HG02973 (cell line): ENCODE measurements at regions not wholly inside any gene's neighbourhood (a gene's known extent, or its start where the extent isn't known, plus 50 kb on each side); places are given as distances from the start of the nearest gene placed in this dataset.

Experiments
- ATAC-seq: cut with Tn5 transposase; IDR thresholded peaks from one replicate; pipeline ENCODE4 v1.9.1; 2021; ENCODE audit warnings: moderate library complexity; ENCODE audit not compliant: unreplicated experiment

DNA sequence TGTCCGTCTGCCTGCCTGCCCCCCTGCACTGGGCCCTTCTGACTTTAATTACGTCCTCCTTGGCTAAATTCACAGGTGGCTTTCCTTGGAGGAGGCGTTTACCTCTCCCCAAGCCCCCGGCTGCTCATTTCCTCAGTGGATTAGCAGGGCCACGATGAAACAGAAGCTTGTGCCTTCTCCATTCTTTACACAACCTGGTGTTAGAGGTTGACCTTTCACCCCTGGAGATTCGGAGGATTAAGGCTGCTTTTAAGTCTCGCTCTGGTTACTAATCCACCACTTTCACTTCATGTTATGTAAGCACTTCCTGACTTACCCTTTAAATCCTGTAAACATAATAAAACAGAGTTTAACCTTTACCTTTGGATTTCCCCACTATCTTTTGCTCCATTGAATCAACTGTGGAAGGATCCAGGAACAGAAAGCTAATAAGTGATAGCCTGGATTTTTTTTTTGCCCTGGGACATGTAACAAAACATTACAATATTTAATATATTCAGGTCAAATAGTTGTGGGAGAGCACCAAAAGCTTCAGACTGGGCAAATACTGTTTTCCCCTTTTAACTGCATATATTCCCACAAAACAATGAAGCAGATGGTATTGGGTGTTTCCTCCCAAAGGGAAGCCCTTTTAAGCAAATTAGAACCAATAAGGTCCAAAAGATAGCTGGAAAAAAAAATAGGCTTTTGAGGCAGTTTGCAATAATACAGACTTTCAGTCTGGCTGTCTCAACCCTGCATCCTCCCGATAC, 370.2 kb downstream of the EN1 start:
- ATAC-seq, result no peak

- ATAC-seq, result no peak
These were observed 371.7 kb downstream of the EN1 start for GRCh38 chr2:118475622-118476205.

DNA sequence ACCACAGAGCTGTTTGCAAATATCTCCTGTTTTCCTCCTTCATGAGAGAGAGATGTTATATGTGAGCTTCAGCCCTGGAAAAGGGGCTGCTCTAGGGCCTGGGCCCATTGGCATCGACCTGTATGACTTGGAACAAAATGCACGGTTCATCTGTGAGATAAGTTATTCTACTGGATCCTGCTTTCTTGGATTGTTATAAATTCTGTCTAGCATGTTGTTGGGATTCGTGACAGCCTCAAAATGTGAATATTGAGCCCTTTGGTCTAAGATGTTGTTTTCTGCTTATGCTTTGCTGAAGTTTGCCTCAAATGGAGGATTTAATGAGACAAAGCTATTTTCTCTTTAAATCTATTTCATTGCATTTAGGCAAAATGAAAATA, 372.9 kb downstream of the EN1 start:
- ATAC-seq, result no peak

DNA sequence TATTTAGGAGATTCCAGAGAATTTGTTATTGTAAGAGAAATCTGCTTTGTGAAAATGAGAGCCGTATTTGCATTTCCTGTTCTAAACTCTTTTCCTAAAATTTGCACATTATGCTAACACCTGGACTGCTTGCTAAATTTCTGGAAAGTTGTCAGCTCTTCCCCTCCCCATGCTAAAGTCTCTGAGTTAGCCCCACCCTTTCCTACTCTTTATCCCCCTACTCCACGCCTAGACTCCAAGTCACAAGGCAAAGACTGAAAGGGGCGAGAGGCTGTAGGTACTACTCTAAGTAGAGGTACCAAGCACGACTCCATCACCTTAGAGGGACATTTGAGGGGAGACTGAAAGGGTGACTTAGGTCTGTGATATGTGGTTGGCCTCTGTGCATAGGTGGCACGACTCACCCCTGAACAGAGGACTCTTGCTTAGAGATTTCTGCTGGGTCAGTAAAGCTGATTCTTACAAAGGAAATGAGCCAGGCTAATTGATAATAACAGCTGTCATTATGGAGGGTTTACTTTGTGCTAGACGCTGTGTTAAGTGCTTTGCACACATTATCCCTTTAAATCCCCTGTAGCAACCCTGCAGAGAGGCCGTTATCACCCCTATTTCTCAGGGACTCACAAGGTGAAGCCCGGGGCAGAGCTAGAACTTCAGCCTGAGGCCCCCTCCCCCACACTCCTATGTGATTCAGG, 373.5 kb downstream of the EN1 start:
- ATAC-seq, result no peak

GRCh38 chr2:118473241-118473640, 374.2 kb downstream of the EN1 start:
- ATAC-seq, result no peak

- ATAC-seq, result no peak
These were observed 377.2 kb downstream of the EN1 start for GRCh38 chr2:118470297-118470696.

- no peak for ATAC-seq
These were observed 378.3 kb downstream of the EN1 start for GRCh38 chr2:118469103-118469502.

DNA sequence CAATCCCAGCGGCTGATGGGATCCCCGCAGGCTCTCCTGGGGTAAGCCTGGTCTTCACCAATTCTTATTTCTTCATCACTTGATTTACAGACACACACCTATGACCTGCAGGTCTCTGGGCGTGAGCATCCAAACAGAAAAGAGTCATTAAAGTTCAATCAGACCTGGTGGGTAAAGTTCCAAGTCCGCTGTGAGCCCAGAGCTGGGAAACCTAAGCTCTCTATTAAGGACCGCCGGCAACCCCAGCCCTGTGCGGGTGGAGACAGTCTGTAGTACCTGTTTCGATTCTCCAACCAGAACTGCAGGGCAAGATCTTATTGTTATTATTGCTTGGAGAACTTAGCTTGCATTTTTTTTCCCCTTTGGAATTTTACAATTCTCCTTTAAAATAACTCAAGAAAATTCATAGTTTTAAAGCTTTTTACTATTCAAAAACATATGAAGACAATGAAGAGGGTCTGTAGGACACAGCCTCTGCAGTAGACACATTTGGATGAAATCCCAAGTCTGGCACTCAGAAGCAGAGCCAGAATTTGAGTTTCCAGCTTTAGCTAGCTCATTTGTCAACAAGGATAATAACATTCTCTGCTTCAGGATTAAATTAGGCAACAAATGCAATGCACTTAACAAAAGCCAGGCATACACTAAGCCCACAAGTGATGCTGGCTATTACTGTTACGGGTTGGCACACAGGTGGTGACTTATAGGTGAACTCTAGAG, 376.4 kb downstream of the INSIG2 start:
- ATAC-seq, result no peak

DNA sequence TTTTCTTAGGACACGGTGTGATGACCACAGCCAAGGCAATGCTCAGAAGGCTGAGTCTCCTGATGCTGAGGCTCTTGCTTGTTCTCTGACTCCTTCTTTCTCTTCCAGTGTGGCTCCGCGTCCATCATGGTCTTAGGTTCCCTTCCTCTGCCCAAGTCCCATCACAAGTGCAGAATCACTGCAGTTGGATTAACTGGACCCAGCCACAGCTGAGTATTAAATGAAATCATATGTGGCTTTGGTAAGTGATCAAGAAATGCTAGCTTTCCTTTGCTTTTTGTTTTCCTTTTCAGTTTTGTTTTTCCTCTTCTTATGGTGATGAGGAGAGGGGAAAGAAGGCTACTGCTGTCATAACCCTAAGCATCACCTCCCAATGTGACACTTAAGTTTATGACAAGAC, 375.8 kb downstream of the INSIG2 start:
- no peak for ATAC-seq

- ATAC-seq, result no peak
These were observed 372.2 kb downstream of the INSIG2 start for GRCh38 chr2:118460425-118460824.

GRCh38 chr2:118459426-118459825, 371.2 kb downstream of the INSIG2 start:
- no peak for ATAC-seq

GRCh38 chr2:118457951-118458350, 369.7 kb downstream of the INSIG2 start:
- ATAC-seq, result no peak

GRCh38 chr2:118449401-118449800, 361.1 kb downstream of the INSIG2 start:
- no peak for ATAC-seq

- no peak for ATAC-seq
These were observed 355.3 kb downstream of the INSIG2 start for GRCh38 chr2:118443596-118443995.

DNA sequence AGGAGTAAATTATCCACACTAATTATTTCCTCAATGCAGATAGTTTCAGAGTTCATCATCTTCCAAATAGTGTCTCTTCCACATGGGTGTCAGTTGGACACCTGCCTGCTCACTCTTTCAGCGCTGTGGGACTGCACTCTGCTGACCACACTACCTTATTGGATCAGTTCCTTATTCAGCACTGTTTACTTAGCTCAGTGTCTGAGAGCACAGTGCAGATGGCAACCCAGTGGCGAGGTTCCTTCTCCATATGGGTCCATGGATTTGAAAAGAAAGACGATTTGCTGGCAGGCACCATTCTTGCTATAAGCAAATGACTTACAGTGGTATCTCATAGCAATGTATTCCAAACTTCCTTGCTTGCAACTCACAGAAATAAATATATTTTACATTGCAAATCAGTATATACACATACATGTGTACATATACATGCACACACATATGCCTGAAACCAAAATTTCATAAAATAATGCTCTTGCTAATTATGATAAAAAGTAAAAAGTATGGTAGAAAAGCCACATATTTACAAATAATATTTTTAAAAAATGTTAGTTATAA, 354.8 kb downstream of the INSIG2 start:
- ATAC-seq, result no peak

GRCh38 chr2:118442046-118442445, 353.8 kb downstream of the INSIG2 start:
- no peak for ATAC-seq

DNA sequence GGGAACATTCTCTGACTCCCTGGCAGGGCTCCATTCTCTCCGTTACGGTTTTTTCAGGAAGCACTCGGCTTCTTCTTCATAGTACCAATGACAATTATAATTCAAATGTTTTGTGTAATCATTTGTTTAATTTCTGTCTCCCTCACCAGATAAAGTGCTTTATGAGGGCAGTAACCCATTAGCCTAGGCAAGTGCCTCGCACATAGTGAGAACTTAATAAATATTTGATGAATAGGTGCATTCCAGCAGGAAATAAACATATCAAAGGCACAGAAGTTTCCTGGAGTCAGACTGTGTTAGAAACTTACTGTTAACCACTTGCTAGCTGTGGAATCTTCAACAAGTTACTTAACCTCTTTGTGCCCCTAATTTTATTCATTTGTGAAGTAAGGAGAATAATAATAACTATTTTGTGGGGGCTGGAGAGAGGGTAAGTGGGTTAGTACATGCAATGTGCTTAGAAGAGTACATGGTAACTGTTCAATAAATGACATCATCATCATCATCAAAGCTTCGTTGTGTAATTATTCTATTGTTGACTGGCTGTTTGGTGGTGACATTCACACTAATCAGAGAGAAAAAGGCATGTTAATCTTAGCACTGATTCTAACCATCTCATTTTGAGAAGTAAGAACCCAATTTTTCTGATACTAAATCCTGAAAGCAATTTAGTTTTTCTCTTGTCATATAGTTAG, 352.3 kb downstream of the INSIG2 start:
- no peak for ATAC-seq

DNA sequence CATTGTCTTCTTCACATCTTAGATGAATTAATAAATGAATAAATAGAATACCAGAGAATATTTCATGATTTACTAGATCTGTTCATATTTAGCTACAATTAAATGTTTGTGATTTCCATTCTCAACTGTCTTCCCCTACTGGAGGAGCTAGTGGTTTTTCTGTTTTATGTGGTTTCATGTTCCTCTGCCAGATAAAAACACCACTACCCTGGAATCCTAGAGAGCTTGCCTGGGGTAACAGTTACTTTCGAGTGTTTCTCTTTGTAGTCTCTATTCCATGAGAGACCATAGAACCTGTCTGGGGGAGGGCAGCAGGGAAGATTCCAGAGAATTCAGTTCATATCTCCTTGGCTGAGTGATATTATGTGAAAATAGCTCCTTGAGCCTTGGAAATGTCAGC, 349.2 kb downstream of the INSIG2 start:
- ATAC-seq, result no peak

GRCh38 chr2:118431997-118432396, 343.7 kb downstream of the INSIG2 start:
- ATAC-seq, result no peak

DNA sequence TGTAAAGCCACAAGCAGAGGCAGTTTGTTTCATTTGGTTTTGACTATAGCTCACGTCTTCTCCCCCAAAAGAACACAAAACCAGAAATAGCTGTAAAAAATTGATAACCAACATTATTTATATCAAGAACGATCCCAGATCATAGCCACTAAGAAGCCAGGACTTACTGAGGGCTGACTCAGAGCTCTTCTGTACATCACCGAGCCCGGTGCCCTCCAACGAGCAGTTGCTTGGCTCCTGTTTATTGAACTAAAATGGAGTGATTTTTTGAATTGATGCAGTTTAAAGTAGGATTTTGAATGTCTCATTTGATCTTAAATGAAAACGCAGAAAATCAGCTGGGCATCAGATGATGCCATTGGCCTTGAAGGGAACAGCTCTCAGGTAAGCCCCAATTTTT, 343.3 kb downstream of the INSIG2 start:
- no peak for ATAC-seq

GRCh38 chr2:118431165-118431517, 342.9 kb downstream of the INSIG2 start:
- ATAC-seq, result no peak
